NCI-H2196 treated with DMSO at 0.1 percent for 48 hours (cell line): ENCODE measurements at regions not wholly inside any gene's neighbourhood (a gene's known extent, or its start where the extent isn't known, plus 50 kb on each side); places are given as distances from the start of the nearest gene placed in this dataset.
"Not testable (repeated sequence)": the region's sequence is repeated elsewhere in the genome, so short reads cannot be mapped to it uniquely, and the experiment has no call there.

ENCODE experiments used
- DNase-seq: peaks from one replicate; lab custom pipeline; 2025; ENCODE audit not compliant: unreplicated experiment; lab: John Stamatoyannopoulos, UW

DNA sequence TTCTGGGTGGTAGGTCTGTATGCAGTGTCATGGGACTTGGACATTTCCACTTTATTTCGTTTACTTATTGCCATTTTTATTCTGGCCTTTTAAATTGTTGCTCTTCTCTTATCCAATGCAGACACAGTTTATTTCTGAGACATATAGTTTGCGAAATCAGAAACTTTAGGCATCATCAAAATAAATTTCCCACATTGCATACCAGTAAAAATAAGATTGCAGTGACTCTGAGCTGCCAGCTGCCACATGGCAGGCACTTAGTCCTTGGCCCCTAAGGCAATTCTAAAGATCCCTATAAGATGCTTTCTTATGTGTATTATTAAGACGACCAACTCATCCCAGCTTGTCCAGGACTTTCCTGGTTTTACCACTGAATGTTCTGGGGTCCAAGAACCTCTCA lies 81.8 kb upstream of the ANKRD1 start:
- no peak for DNase-seq

DNA sequence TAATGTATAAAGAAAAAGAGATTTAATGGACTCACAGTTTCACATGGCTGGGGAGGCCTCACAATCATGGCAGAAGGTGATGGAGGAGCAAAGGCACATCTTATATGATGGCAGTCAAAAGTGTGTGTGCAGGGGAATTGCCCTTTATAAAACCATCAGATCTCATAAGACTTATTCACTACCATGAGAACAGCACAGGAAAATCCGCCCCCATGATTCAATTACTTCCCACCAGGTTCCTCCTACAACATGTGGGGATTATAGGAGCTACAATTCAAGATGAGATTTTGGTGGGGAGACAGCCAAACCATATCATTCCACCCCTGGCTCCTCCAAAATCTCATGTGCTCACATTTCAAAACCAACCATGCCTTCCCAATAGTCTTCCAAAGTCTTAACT lies 82.5 kb upstream of the ANKRD1 start:
- DNase-seq: not testable (repeated sequence)

DNA sequence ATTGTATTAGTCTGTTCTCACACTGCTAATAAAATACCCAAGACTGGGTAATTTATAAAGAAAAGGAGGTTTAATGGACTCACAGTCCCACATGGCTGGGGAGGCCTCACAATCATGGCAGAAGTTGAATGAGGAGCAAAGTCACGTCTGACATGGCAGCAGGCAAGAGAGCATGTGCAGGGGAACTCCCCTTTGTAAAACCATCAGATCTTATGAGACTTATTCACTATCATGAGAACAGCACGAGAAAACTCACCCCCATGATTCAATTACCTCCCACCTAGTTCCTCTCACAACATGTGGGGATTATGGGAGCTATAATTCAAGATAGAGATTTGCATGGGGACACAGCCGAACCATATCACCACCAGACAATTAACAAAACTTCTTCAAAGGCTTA lies 84.4 kb upstream of the ANKRD1 start:
- not testable (repeated sequence) for DNase-seq

DNA sequence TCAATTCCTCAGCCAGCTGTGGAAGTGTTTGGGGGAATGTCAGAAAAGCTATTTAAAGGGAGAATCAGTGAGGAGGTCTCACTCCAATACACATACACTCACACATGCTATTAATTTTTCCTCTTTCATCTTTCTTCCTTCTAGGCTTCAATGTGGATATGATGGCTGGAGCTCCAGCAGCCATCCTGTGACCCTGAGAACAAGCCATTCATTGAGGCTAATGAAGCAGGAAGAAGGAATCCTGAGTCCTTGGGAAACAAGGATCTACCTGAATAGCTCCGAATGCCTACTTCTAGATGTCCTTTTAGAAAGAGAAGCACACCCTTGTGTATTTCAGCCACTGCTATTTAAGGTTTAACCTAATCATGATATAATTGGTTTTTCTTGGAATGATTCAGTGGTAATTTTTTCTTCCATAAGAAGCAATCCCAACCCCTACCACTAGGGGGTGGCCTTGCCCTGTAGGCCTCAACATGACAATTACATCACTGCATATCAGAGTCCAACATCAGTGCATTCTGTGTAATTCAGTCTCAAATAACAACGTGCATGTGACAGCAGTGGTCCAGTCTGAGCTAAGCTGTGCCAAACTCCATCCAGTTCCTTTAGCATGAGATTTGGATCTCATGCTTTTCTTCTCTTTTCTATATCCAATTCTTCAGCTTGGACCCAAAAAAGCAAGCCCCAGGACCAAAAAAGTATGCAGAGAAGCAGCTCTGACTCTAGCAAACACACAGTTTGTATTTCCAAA lies 85.3 kb upstream of the ANKRD1 start:
- peak; percentile 2 for DNase-seq

DNA sequence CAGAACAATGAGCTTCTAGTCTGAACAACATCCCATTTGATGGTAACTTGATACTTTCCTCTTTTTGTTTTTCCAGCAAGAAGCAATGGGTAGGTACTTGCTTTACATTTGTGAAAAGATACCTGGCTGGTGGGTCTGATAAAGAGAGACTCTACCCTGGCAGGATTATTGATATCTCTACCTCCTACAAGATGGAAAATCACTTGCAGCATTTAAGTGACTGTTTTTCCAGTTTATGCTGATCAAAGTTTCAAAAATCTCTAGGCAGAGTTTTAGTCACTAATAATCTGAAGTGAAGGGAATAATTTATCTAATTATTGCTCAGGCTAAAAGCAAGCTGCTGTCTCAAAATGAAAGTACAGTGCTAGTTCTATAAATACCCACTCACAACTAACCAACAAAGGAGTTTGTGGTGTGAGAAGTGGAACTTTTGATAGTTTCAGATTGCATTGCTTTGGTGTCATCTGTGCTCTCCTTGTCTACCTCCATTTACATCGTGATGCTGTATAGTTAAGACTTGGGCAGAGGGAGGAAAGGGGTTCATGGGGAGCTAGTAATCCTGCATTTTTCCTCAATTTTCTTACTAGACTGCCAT lies 86.0 kb upstream of the ANKRD1 start:
- DNase-seq: no peak

DNA sequence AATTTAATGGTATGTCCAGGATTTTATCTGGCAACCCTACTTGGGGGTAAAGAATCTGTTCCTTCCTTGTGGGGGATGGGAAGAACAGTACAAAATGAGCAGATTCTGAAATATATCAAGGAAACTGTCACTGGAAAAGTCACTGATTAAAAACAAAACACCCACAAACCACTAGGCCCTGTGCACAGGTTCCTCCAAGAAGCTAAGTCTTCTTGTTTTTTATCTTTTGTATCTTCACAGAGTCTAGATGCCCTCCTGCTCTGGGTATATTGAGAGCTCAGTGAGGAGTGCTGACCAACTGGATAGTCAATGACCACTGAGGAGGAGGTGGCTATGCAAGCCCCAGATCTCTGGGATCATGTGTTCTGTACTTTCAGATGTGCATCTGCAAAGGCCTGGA lies 86.8 kb upstream of the ANKRD1 start:
- DNase-seq: no peak

DNA sequence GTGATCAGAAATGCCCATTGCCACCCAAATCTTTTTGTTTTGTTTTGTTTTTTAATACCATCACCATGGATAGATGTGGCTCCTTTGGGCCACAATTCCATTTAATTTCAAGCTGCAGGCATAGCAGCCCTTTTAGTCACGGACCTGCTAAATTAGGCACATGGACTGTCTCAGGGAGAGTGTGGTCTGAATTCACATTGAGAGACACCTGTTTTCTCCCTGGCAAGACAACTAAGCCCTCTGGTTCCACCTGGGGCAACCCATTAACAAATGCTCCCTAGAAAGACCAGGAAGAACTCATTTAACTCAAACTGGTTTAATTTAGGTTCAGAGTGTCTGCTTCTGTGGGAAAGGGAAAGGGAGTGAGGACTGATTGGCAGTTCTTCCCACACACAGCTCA lies 88.2 kb upstream of the ANKRD1 start:
- no peak for DNase-seq

DNA sequence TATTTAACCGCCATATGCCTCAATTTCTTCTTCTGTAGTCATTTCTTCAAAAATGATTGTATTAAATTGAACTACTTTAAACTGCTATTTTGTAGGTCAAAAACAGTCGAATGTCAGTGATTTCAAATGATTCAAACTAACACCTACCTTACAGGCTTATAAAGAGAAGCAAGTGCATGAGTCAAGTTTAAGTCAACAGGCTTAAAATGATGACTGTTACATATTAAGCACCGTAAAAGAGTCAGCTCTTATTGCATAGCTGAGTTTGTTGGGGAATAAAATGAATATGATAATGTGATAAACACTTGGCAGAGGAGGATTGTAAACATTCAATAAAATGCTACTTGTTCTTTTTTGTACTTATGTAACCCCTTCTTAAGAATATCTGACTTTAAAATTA lies 90.1 kb upstream of the ANKRD1 start:
- DNase-seq: no peak

DNA sequence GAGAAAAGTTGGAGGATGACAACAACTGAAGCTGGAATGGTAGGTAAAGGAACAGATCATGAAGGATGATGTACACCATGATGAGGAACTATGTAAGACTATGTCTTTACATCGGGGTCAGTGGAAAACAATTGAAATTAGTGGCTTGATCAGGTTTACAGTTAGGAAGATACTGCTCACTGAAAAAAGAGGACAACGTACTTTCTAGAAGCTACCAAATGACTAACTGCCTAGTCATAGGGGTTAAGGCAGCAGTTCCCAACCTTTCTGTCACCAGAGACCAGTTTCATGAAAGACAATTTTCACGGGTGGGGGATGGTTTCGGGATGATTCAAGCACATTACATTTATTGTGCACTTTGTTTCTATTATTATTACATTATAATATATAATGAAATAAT lies 91.6 kb upstream of the ANKRD1 start:
- no peak for DNase-seq

DNA sequence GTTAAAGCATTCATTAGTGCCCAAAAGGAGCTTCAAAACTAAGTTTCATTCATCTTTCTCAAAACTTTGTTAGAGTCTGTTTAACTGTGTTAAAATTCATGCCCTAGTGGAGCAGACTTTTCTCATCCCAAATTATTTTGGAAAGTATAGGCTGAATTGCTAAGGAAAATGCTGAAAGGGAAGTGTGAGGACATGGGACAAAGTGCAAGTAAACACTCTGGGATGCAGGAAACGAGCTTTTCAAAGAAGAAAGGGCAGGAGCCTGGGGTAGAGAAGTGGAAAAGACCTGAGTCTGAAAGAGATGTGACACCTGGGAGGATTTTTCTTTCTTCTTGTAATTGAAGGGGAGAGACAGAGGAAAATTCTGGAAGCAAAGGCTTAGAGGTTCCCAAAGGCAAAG lies 93.1 kb upstream of the ANKRD1 start:
- DNase-seq: no peak

DNA sequence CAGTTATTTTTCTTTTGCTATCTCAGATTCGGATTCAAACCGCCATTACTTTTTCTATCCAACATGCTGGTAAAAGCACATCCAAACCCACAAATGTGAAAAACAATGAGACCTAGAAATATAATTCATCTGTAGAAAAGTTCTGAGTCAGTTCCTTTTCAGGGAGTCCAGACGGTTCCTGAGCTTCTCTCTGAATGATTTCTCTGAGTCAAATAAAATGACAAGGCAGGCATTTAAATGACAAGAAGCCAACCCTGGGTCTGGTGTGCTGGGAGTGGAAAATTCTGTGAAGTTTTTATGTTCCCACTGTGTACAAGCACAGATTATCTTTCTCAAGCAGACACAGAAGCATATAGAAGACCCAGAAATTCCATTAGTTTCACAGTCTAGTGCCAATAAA lies 96.3 kb upstream of the ANKRD1 start:
- DNase-seq: no peak

DNA sequence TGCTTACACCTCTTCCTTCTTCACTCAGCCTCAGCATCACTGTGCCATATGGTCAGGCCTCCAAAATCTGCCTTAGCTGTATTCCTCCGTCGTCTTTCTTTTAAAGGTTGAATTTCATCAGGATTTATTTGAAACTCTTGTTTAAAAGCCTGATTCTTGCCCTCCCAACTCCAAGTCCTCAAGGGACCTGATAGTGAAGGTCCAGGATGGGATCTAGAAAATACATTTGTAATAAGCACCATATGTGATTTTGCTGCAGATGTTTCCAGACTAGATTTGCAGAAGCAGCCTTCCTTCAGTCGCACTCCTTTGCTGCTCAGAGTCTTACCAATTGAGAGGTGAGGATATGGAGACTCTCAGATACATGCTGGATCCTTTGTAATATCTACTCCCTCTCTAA lies 101.0 kb upstream of the ANKRD1 start:
- DNase-seq: no peak

DNA sequence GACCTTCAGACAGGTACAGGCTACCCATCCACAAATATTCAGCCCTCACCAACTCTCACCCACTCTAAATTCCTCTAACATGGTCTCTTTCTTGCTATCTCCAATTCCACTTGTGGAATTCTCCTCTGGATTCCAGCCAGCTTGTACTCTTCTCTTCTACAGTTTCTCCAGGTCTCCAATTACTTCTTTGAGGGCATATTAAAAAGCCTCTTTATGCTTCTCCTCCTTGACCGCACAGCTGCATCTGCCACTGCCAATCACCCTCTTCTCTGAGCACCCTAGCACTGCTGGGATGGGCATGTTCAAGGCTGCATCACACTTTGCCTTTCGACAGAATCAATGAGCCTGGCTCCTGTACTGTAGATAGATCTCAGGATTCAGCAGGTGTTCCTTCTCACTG lies 101.5 kb upstream of the ANKRD1 start:
- no peak for DNase-seq

DNA sequence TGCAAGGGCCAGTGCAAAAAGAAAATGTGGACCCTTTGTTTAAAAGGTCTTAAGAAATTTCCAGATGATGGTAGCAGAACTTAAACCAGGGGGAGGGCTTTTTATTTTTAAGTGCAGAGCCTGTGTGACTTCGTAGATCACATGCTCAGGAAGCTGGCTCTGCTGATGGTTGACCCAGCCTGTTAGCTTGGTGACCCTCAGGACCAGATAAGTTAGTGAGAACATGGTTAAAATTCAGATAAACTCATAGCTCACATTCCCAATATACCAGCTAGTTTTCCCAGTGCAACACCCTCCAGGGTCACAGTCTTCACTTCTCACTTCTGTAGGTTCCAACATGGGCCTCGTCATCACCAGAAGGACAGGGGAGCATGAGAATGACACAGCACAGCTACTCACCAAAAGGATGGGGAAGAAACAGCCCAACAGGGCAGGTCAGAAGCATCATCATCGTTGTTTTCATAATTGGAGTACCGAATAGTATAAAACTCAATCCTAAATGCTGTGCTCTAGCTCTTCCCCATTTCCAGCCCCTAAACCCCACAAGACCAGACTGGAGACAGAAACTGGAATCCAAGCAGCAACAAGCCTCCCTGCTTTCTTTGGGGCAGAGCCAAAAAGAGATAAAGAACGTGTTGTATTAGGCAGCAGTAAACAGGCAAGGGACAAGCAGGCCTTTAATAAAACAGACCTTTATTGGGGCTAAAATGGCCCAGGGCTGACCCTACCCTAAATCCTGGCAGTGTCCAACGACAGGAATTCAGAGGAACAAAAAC lies 102.2 kb upstream of the ANKRD1 start:
- no peak for DNase-seq

DNA sequence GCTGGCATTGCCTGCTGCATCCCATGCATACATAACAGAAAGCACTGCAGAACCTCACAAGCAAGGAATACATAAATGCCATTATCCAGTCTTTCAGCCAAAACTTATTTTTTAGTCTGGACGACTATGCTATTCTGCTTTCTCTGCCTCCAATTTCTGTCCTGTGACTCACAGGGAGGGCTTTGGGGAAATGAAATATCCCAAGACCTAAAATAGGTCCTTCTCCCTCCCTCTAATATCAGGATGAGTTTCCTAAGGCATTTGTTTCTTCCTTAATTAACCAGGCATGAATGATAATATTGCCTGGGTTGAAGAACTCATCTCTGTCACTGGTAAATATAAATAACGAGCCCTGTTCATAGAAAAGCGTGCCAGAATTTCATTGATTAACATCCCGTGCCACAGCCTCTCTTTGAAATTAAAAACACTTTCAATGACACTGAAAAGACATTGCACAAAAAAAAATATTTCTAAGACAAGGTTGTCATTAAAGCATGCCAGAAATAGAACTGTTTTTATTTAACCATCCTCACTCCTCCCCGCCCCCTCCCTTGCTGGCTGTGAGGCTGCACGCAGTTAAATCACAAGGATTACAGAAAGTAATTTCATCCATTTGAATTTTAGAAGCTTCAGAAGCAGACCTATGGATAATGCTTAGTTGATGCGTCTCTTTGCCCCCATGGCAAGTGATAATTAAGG lies 103.0 kb upstream of the ANKRD1 start:
- no peak for DNase-seq

DNA sequence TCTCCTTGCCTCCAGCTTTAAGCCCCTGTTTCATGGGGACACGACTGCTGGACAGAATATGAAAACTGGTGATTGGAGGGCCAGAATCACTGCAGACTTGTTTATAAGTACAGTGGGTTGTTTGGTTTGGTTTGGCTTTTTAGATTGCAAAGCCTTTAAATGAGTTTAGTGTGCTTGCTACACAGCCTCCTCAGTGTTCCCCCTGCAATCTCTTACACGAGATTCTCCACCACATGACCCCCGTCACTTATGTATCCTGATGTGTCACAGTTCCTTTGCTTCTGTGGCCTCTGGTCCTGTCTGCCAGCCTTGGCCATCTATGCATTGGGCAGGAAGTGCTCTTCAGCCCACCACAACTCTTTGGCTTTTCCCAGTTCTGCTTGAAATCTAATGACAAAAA lies 103.7 kb upstream of the ANKRD1 start:
- DNase-seq: no peak

DNA sequence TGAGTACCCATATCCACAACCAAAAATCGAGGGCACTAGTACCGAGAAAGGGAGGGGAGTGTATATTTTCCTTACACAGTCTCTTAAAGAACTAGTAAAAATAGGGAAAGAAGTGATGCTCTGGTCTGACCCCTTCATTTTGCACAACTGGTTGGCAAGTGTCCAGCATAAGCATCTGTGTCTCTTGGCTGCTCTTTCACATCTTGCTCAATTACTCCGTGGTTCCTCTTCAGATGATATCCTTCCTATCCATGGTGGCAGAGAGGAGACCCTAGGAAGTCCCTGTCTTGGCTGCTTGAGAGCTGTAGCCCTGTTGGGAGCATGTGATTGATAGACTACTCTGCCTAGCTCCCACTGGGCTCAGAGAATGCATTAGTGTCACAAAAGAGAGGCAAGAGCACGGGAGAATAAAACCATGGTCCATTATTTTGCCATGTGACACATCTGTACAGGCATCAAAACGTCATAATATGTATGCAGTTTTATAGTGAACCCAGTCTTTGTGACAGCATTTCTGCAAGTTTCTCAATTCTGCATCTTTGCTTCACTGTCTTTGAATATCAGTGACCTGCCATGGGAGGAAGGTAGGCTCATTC lies 111.8 kb upstream of the ANKRD1 start:
- no peak for DNase-seq

DNA sequence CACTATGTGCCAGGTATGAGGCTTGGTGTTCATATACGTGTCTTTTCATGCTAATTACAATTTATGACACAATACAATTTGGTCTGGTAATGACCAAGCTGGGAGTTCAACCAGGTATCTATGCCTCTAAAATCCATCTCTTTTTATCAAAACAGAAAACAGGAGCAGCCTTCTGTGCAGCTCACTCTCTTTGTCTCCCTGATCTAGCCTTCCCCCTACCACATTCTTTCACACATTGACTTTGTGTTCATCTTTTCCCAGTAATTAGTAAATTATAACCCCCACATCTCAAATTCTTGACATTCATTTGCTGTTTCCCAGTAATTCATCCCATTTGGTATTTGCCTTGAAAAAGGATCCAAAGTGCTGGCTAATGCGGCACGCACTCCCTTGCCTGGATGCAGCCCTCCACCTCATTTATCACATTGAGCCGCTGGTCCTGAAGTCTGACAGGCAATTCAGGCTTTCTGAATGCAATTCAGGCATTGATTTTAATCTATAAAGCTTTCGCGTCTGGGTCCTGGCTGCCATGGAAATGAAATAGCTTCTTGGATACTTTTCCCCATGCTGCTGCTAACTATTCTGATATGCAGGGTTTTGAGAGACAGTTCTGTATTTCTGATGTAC lies 112.5 kb upstream of the ANKRD1 start:
- DNase-seq: no peak

DNA sequence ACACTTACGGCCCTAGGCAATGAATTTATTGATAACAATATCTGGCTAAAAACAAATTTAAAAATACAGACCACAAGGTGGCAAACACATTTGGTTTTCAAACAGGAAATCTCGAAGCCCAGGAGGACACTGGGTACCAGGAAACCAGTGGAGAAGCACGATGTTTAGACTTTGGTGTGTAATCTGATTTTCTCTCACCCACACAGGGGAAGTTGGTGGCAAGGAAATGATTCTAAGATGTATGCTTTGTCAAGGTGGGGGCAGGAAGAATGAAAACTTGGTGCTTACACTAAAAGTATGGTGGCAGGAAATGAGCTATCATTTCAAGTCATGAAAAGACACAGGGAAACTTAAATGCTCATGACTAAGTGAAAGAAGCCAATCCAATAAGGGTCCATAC lies 113.2 kb upstream of the ANKRD1 start:
- DNase-seq: no peak

DNA sequence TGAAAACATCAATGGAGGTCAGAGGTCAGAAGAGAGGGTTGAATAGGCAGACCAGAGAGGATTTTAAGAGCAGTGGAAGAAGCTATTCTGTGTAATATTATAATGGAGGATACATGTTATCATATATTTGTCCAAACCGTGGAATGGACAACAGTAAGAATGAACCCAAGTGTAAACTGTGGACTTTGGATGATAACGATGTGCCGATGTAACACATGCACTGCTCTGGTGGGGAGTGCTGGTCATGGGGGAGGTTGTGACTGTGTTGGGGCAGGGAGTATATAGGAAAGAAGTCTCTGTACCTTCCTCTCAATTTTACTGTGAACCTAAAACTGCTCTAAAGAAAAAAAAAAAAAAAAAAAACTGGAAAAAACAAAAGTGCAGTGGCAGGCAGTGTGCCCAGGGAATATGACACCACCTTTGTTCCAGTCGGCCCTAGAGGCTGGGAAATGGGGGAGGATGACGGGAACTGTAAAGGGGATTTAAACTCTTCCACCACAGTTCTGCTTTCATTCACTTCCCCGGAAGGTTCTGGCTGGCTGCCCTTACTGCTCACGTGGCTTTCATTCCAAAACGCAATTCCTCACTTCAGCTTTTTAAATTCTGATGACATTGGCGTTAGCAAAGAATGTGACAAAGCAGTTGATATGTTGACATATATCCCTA lies 113.7 kb upstream of the ANKRD1 start:
- DNase-seq: no peak
